OCI-LY1 (cell line): ENCODE measurements at regions not wholly inside any gene's neighbourhood (a gene's known extent, or its start where the extent isn't known, plus 50 kb on each side); places are given as distances from the start of the nearest gene placed in this dataset.

Source experiments
- H2AFZ ChIP-seq: fragments of 200-600 bp; sonication (generic), shearing (Covaris generic); 2 replicates; pipeline ENCODE4 v1.6.0; 2014; ENCODE audit warnings: antibody characterized with exemption, mild to moderate bottlenecking, low read length
- H3F3A ChIP-seq: fragments of 200-600 bp; sonication (generic), shearing (Covaris generic); 2 replicates; pipeline ENCODE4 v1.6.0; 2014; ENCODE audit warnings: mild to moderate bottlenecking, antibody characterized with exemption, low read length, moderate library complexity; ENCODE audit not compliant: insufficient read depth
- H3K27ac ChIP-seq: fragments of 200-600 bp; sonication (generic); 2 replicates; pipeline ENCODE4 v1.5.1; 2014; ENCODE audit warnings: low read length, mixed run types, mild to moderate bottlenecking, low read depth; ENCODE audit not compliant: poor library complexity, severe bottlenecking
- H3K27me3 ChIP-seq: fragments of 200-600 bp; sonication (generic); 2 replicates; pipeline ENCODE4 v1.6.0; 2014; ENCODE audit warnings: antibody characterized with exemption, mild to moderate bottlenecking, low read length, moderate library complexity; ENCODE audit not compliant: insufficient read depth
- H3K36me3 ChIP-seq: fragments of 200-600 bp; sonication (generic); 2 replicates; pipeline ENCODE4 v1.6.1; 2014; ENCODE audit warnings: mild to moderate bottlenecking, antibody characterized with exemption, low read length, moderate library complexity, mixed read lengths; ENCODE audit not compliant: insufficient read depth
- H3K4me1 ChIP-seq: fragments of 200-600 bp; sonication (generic); 2 replicates; pipeline ENCODE4 v1.5.1; 2014; ENCODE audit warnings: mild to moderate bottlenecking, low read length, moderate library complexity; ENCODE audit not compliant: insufficient read depth, severe bottlenecking
- H3K4me2 ChIP-seq: fragments of 200-600 bp; sonication (generic), shearing (Covaris generic); 2 replicates; pipeline ENCODE4 v1.6.1; 2014; ENCODE audit warnings: low read length
- H3K4me3 ChIP-seq: fragments of 200-600 bp; sonication (generic); 2 replicates; pipeline ENCODE4 v1.5.1; 2014; ENCODE audit warnings: low read length, low read depth, mild to moderate bottlenecking, mixed read lengths; ENCODE audit not compliant: poor library complexity, severe bottlenecking
- H3K79me2 ChIP-seq: fragments of 200-600 bp; shearing (Covaris generic); 2 replicates; pipeline ENCODE4 v1.6.1; 2016; ENCODE audit warnings: mixed run types, low read length, mixed read lengths; ENCODE audit not compliant: insufficient read depth
- H3K9ac ChIP-seq: fragments of 200-600 bp; sonication (generic), shearing (Covaris generic); 2 replicates; pipeline ENCODE4 v1.6.1; 2014; ENCODE audit warnings: mild to moderate bottlenecking, low read length, mixed read lengths
- H3K9me2 ChIP-seq: fragments of 200-600 bp; sonication (generic), shearing (Covaris generic); 2 replicates; pipeline ENCODE4 v1.6.1; 2014; ENCODE audit warnings: low read depth, mild to moderate bottlenecking, low read length, mixed read lengths
- H3K9me3 ChIP-seq: fragments of 200-600 bp; shearing (Covaris generic); 2 replicates; pipeline ENCODE4 v1.6.1; 2014; ENCODE audit warnings: low read length, mixed read lengths
- H4K20me1 ChIP-seq: fragments of 200-600 bp; sonication (generic), shearing (Covaris generic); 2 replicates; pipeline ENCODE4 v1.6.0; 2016; ENCODE audit warnings: mild to moderate bottlenecking, low read length; ENCODE audit not compliant: insufficient read depth
- CTCF ChIP-seq: fragments of 200-600 bp; sonication (generic), shearing (Covaris generic); IDR thresholded peaks from 2 replicates; pipeline ENCODE4 v1.5.1; 2017; ENCODE audit warnings: mild to moderate bottlenecking, antibody characterized with exemption, low read length, moderate library complexity, mixed read lengths
- EZH2 ChIP-seq: fragments of 200-600 bp; sonication (generic), shearing (Covaris generic); IDR thresholded peaks from 2 replicates; pipeline ENCODE4 v1.8.0; 2017; ENCODE audit warnings: borderline replicate concordance, mixed run types, mild to moderate bottlenecking, antibody characterized with exemption, low read length, moderate library complexity, mixed read lengths

GRCh38 chr21:38942748-38943211 lies 137.1 kb downstream of the ETS2 start:
- H3K9ac ChIP-seq, result no peak overlapping the region
- no peak overlapping the region for H3K27ac ChIP-seq
- no peaks in the 10 kb centered on the region for H3K9me2 ChIP-seq
- no peaks in the 10 kb centered on the region for H3K79me2 ChIP-seq
- no peaks in the 10 kb centered on the region for H4K20me1 ChIP-seq
- TF ChIP-seq EZH2, result no peak
- no peak for TF ChIP-seq CTCF
- no peaks in the 10 kb centered on the region for H3K36me3 ChIP-seq
- H3K9me3 ChIP-seq, result no peaks in the 10 kb centered on the region
- no peaks in the 10 kb centered on the region for H3K27me3 ChIP-seq
- H3K4me1 ChIP-seq, result peaks cover 18% of the 10 kb centered on the region
- H2AFZ ChIP-seq, result no peak overlapping the region
- H3K4me2 ChIP-seq, result no peak overlapping the region
- H3K4me3 ChIP-seq, result no peak overlapping the region
- H3F3A ChIP-seq, result no peaks in the 10 kb centered on the region

GRCh38 chr21:38938769-38939168 lies 133.0 kb downstream of the ETS2 start:
- H3F3A ChIP-seq, result no peaks in the 10 kb centered on the region
- H3K27ac ChIP-seq, result no peak overlapping the region
- no peak overlapping the region for H3K4me2 ChIP-seq

GRCh38 chr21:38938343-38938742 lies 132.6 kb downstream of the ETS2 start:
- H3F3A ChIP-seq, result no peaks in the 10 kb centered on the region
- no peaks in the 10 kb centered on the region for H4K20me1 ChIP-seq
- H3K9ac ChIP-seq, result no peak overlapping the region
- no peak overlapping the region for H2AFZ ChIP-seq
- H3K27me3 ChIP-seq, result no peaks in the 10 kb centered on the region; the same call in 1 of the 2 replicates
- H3K4me2 ChIP-seq, result no peak overlapping the region
- no peaks in the 10 kb centered on the region for H3K79me2 ChIP-seq
- TF ChIP-seq CTCF, result no peak
- TF ChIP-seq EZH2, result no peak
- no peak overlapping the region for H3K27ac ChIP-seq
- no peaks in the 10 kb centered on the region for H3K36me3 ChIP-seq
- H3K9me2 ChIP-seq, result no peaks in the 10 kb centered on the region
- no peaks in the 10 kb centered on the region for H3K9me3 ChIP-seq
- H3K4me1 ChIP-seq, result peaks cover 33% of the 10 kb centered on the region
- H3K4me3 ChIP-seq, result no peak overlapping the region

More at GRCh38 chr21:38938769-38939168, 133.0 kb downstream of the ETS2 start:
- H3K36me3 ChIP-seq, result no peaks in the 10 kb centered on the region
- H3K9ac ChIP-seq, result no peak overlapping the region
- TF ChIP-seq CTCF (no peak), EZH2 (no peak)
- H3K79me2 ChIP-seq, result no peaks in the 10 kb centered on the region
- H3K4me3 ChIP-seq, result no peak overlapping the region
- no peaks in the 10 kb centered on the region for H3K9me2 ChIP-seq
- no peak overlapping the region for H2AFZ ChIP-seq
- H3K9me3 ChIP-seq, result no peaks in the 10 kb centered on the region
- peaks cover 33% of the 10 kb centered on the region for H3K4me1 ChIP-seq
- no peaks in the 10 kb centered on the region; the same call in 1 of the 2 replicates for H3K27me3 ChIP-seq
- H4K20me1 ChIP-seq, result no peaks in the 10 kb centered on the region
